Neural progenitor cell (in vitro differentiated cells): ENCODE measurements at regions not wholly inside any gene's neighbourhood (a gene's known extent, or its start where the extent isn't known, plus 50 kb on each side); places are given as distances from the start of the nearest gene placed in this dataset.

Experiments used
- CTCF ChIP-seq: fragments of 200-600 bp; sonication (generic); IDR thresholded peaks from 2 replicates; pipeline ENCODE4 v1.5.1; 2017; ENCODE audit warnings: antibody characterized with exemption, mild to moderate bottlenecking
- EZH2 ChIP-seq: fragments of 200-600 bp; sonication (generic); IDR thresholded peaks from 2 replicates; pipeline ENCODE4 v1.6.1; 2017; ENCODE audit warnings: antibody characterized with exemption, mild to moderate bottlenecking, moderate library complexity
- EZH2phosphoT487 ChIP-seq: fragments of 200-600 bp; sonication (generic); IDR thresholded peaks from 2 replicates; pipeline ENCODE4 v1.6.1; 2017; ENCODE audit warnings: antibody characterized with exemption

GRCh38 chr21:17053321-17053720 lies 459.5 kb upstream of the CXADR start:
- no peak for TF ChIP-seq EZH2
- no peak for TF ChIP-seq CTCF
- TF ChIP-seq EZH2phosphoT487, result no peak
